ENCODE measurements at regions not wholly inside any gene's neighbourhood (a gene's known extent, or its start where the extent isn't known, plus 50 kb on each side); places are given as distances from the start of the nearest gene placed in this dataset.

DNA sequence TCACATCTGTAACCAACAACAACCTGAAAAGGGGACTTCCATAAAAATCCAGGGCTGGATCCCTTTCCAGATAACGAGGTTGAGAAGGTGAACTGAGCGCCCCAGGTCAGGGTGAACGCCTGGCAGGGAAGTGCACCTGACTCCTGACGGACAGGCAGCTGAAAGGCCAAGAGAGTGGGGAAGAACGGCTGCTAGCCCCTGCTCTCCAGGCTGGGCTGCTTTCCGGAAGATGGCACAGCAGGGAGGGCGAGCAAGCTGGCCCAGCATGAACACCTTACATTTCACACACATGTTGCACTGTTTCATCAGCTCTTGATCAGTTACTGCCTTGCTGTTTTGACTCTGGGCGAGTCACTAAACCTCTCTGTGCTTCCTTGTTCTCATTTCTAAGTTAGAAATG, 127.2 kb upstream of the IQSEC1 start:
- no peak for TF ChIP-seq KLF13 (tag; IDR thresholded peaks at IDR 0.05; ENCODE audit: borderline replicate concordance, low read depth)
- TF ChIP-seq ADNP (tag; IDR thresholded peaks at IDR 0.05): no peak
- no peak for TF ChIP-seq CTCF (IDR thresholded peaks at IDR 0.05 in 2 of 3, conservative IDR thresholded peaks at IDR 0.05 in 1 of 3; ENCODE audit: insufficient read depth in 2 of 3, low read depth in 1 of 3, low read length in 3 of 3)
- no peak for TF ChIP-seq ZNF644 (tag; IDR thresholded peaks at IDR 0.05; ENCODE audit: low read depth)
- TF ChIP-seq CC2D1A (IDR thresholded peaks at IDR 0.05): no peak
- no peak for TF ChIP-seq RBM39 (optimal IDR thresholded peaks at IDR 0.05; ENCODE audit: low read depth, low read length)
- no peak for TF ChIP-seq ZNF282 (CRISPR knock-in tag; IDR thresholded peaks at IDR 0.05)
- no peak for TF ChIP-seq ATF7 (IDR thresholded peaks at IDR 0.05)
- no peak for TF ChIP-seq POLR2A (conservative IDR thresholded peaks at IDR 0.05)
- no peak for TF ChIP-seq NR3C1 (CRISPR knock-in tag; IDR thresholded peaks at IDR 0.05)
- TF ChIP-seq RBM22 (IDR thresholded peaks at IDR 0.05; ENCODE audit: low read depth, low read length, poor library complexity, severe bottlenecking): no peak
- no peak for TF ChIP-seq USF1 (CRISPR knock-in tag; IDR thresholded peaks at IDR 0.05)
- no peak for TF ChIP-seq NRF1 (conservative IDR thresholded peaks at IDR 0.05 in 1 of 2, IDR thresholded peaks at IDR 0.05 in 1 of 2)
- TF ChIP-seq, protein P1, sequence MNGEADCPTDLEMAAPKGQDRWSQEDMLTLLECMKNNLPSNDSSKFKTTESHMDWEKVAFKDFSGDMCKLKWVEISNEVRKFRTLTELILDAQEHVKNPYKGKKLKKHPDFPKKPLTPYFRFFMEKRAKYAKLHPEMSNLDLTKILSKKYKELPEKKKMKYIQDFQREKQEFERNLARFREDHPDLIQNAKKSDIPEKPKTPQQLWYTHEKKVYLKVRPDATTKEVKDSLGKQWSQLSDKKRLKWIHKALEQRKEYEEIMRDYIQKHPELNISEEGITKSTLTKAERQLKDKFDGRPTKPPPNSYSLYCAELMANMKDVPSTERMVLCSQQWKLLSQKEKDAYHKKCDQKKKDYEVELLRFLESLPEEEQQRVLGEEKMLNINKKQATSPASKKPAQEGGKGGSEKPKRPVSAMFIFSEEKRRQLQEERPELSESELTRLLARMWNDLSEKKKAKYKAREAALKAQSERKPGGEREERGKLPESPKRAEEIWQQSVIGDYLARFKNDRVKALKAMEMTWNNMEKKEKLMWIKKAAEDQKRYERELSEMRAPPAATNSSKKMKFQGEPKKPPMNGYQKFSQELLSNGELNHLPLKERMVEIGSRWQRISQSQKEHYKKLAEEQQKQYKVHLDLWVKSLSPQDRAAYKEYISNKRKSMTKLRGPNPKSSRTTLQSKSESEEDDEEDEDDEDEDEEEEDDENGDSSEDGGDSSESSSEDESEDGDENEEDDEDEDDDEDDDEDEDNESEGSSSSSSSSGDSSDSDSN (IDR thresholded peaks at IDR 0.05; ENCODE audit: borderline replicate concordance in 1 of 2, low read depth in 2 of 2, low read length in 2 of 2): no peak

Data from K562 (cell line).